Vagina (tissue), 2 donors: ENCODE measurements at regions not wholly inside any gene's neighbourhood (a gene's known extent, or its start where the extent isn't known, plus 50 kb on each side); places are given as distances from the start of the nearest gene placed in this dataset.

Source experiments
- DNase-seq, 2 donors: peaks; one replicate each; pipeline ENCODE4 v3.0.0-alpha.2; 2017; ENCODE audit errors: extremely low spot score in 2 of 2
- H3K27ac ChIP-seq: fragments of 200-600 bp; sonication (generic); one replicate; pipeline ENCODE4 v1.5.1; 2019
- H3K27me3 ChIP-seq: fragments of 200-600 bp; sonication (generic); one replicate; pipeline ENCODE4 v1.5.1; 2019
- H3K36me3 ChIP-seq, 2 donors: fragments of 200-600 bp; sonication (generic); one replicate each; pipeline ENCODE4 v1.5.1; 2017 to 2019
- H3K4me1 ChIP-seq: fragments of 200-600 bp; sonication (generic); one replicate; pipeline ENCODE4 v1.5.1; 2019
- H3K4me3 ChIP-seq, 2 donors: fragments of 200-600 bp; sonication (generic); 1 replicate in 1 of 2; 2 replicates in 1 of 2; pipeline ENCODE4 v1.5.1; 2016 to 2019
- H3K9me3 ChIP-seq: fragments of 200-600 bp; sonication (generic); one replicate; pipeline ENCODE4 v1.5.1; 2019
- POLR2A ChIP-seq, 2 donors: fragments of 450-650 bp; IDR thresholded peaks; one replicate each; pipeline ENCODE4 v1.6.1; 2017; ENCODE audit warnings: antibody characterized with exemption in 2 of 2, mild to moderate bottlenecking in 2 of 2, moderate library complexity in 2 of 2
- POLR2AphosphoS5 ChIP-seq, 2 donors: sonication (generic); formaldehyde crosslinking; IDR thresholded peaks; one replicate each; pipeline ENCODE4 v1.9.0; 2017; ENCODE audit warnings: antibody characterized with exemption in 2 of 2, mild to moderate bottlenecking in 2 of 2, low read depth in 1 of 2; ENCODE audit not compliant: insufficient read depth in 1 of 2
- intact Hi-C: fragments of 100-400 bp; cut with DNase I; formaldehyde crosslinking; loops from one replicate; pipeline ENCODE4 v1.15.1; 2023
- TF ChIP-seq, protein P1 (sequence below), 3 experiments: fragments of 450-650 bp in 2 of 3; fragments of 200-600 bp in 1 of 3; sonication (generic) in 1 of 3; IDR thresholded peaks; one replicate each; pipeline ENCODE4 v1.5.1; 2017 to 2019; ENCODE audit warnings: antibody characterized with exemption in 3 of 3, mild to moderate bottlenecking in 2 of 3, moderate library complexity in 2 of 3

GRCh38 chr4:35147761-35148160 lies 1096.6 kb downstream of the ARAP2 start:
- H3K4me3 ChIP-seq, result no peak overlapping the region
- no peaks in the 10 kb centered on the region for H3K36me3 ChIP-seq
- no peak for DNase-seq
- H3K27me3 ChIP-seq, result no peaks in the 10 kb centered on the region
- no peak overlapping the region for H3K27ac ChIP-seq
- intact Hi-C loops, result no loop called here
- H3K4me1 ChIP-seq, result no peaks in the 10 kb centered on the region
- H3K9me3 ChIP-seq, result no peaks in the 10 kb centered on the region
- TF ChIP-seq POLR2AphosphoS5 (IDR thresholded peaks at IDR 0.05; ENCODE audit: insufficient read depth in 1 of 2, low read depth in 1 of 2), result no peak
- TF ChIP-seq POLR2A (IDR thresholded peaks at IDR 0.05), result no peak
- TF ChIP-seq, protein P1, sequence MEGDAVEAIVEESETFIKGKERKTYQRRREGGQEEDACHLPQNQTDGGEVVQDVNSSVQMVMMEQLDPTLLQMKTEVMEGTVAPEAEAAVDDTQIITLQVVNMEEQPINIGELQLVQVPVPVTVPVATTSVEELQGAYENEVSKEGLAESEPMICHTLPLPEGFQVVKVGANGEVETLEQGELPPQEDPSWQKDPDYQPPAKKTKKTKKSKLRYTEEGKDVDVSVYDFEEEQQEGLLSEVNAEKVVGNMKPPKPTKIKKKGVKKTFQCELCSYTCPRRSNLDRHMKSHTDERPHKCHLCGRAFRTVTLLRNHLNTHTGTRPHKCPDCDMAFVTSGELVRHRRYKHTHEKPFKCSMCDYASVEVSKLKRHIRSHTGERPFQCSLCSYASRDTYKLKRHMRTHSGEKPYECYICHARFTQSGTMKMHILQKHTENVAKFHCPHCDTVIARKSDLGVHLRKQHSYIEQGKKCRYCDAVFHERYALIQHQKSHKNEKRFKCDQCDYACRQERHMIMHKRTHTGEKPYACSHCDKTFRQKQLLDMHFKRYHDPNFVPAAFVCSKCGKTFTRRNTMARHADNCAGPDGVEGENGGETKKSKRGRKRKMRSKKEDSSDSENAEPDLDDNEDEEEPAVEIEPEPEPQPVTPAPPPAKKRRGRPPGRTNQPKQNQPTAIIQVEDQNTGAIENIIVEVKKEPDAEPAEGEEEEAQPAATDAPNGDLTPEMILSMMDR (IDR thresholded peaks at IDR 0.05), result no peak

DNA sequence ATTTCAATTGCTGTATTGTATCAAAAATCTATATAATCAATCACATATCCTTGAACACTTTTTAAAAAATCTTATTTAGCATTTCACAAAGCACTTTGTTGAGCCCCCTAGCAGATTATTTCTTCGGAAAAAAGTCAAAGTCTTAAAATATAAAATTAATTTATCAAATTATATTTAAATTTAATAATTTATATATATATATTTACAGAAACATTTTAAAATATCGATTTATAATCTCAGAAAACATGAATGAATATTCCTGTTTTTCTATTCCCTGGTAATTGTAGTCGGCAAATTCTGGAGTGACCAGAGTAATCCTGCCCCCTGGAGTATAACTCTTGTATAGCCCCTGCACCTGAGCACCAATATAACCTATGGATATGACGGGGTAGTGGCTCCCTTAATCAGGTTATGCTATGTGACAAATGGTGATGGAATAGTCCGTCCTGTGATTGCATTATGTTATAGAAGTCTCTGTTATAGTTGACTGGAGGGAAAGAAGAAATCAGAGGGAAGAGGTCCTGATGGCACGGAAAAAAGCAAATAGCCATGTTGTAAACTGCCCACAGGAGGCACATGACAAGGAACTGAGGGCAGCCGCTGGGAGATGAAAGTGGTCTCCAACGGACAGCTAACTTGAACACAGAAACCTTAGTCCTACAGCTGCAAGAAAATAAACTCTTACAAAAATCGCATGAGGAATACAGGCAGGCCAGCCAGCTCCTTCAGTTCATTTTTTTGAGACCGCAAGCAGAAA lies 1092.3 kb downstream of the ARAP2 start:
- H3K27ac ChIP-seq, result no peak overlapping the region
- intact Hi-C loops, result no loop called here
- H3K36me3 ChIP-seq, result no peaks in the 10 kb centered on the region
- H3K9me3 ChIP-seq, result no peaks in the 10 kb centered on the region
- TF ChIP-seq, protein P1 (IDR thresholded peaks at IDR 0.05), result no peak
- TF ChIP-seq POLR2A (IDR thresholded peaks at IDR 0.05), result no peak
- TF ChIP-seq POLR2AphosphoS5 (IDR thresholded peaks at IDR 0.05; ENCODE audit: insufficient read depth in 1 of 2, low read depth in 1 of 2), result no peak
- H3K27me3 ChIP-seq, result no peaks in the 10 kb centered on the region
- DNase-seq, result no peak
- no peaks in the 10 kb centered on the region for H3K4me1 ChIP-seq
- no peak overlapping the region for H3K4me3 ChIP-seq

GRCh38 chr4:35163168-35163567 lies 1081.1 kb downstream of the ARAP2 start:
- no peak for TF ChIP-seq POLR2A (IDR thresholded peaks at IDR 0.05)
- TF ChIP-seq, protein P1 (IDR thresholded peaks at IDR 0.05), result no peak
- no peak for TF ChIP-seq POLR2AphosphoS5 (IDR thresholded peaks at IDR 0.05; ENCODE audit: insufficient read depth in 1 of 2, low read depth in 1 of 2)
- intact Hi-C loops, result no loop called here
- no peaks in the 10 kb centered on the region for H3K9me3 ChIP-seq
- no peaks in the 10 kb centered on the region for H3K27me3 ChIP-seq
- no peak overlapping the region for H3K27ac ChIP-seq
- H3K4me1 ChIP-seq, result no peaks in the 10 kb centered on the region
- DNase-seq, result no peak
- no peaks in the 10 kb centered on the region for H3K36me3 ChIP-seq
- H3K4me3 ChIP-seq, result no peak overlapping the region

DNA sequence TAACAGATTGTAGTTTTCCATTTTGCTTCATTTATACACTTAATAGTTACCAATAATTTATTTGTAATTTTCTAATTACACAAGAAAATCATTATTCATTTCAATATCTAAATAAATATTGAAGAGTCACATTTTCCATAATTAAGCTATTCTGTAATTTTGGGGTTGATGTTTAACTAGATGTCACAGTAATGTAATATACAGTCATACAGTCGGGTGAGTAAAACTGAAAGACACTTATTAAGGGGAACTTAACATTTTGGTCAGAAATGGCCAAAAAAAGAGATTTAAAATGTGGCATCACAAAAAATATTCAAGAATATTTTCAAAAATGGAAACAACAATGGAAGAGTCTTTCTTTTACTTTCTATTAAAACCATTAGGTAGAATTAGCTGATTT lies 1080.3 kb downstream of the ARAP2 start:
- intact Hi-C loops, result no loop called here
- H3K4me3 ChIP-seq, result no peak overlapping the region
- H3K4me1 ChIP-seq, result no peaks in the 10 kb centered on the region
- no peaks in the 10 kb centered on the region for H3K27me3 ChIP-seq
- H3K36me3 ChIP-seq, result no peaks in the 10 kb centered on the region
- H3K27ac ChIP-seq, result no peak overlapping the region
- no peaks in the 10 kb centered on the region for H3K9me3 ChIP-seq
- TF ChIP-seq POLR2AphosphoS5 (IDR thresholded peaks at IDR 0.05; ENCODE audit: insufficient read depth in 1 of 2, low read depth in 1 of 2), result no peak
- TF ChIP-seq POLR2A (IDR thresholded peaks at IDR 0.05), result no peak
- TF ChIP-seq, protein P1 (IDR thresholded peaks at IDR 0.05), result no peak
- DNase-seq, result no peak

DNA sequence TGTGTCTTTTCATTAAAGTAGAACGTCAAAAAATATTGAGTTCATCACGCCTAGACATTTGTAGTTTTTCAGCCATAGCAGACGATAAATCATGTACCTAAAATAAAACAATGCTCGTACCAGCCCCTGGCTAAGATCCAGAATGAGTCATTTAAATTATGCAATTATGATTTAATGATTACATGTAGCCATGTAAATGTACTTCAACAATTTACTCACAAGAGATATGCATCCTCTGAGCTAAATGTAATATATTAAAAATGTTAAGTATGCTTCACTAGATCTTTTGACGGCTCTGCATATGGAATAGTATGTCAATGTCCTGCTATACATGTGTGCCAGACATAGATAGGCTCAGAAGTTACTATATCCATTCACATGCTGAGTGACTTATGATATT lies 1077.8 kb downstream of the ARAP2 start:
- Histone ChIP-seq H3K27ac (no peak overlapping the region), H3K4me1 (no peaks in the 10 kb centered on the region), H3K4me3 (no peak overlapping the region), H3K9me3 (no peaks in the 10 kb centered on the region), H3K27me3 (no peaks in the 10 kb centered on the region), H3K36me3 (no peaks in the 10 kb centered on the region)
- intact Hi-C loops, result no loop called here
- TF ChIP-seq POLR2A (IDR thresholded peaks at IDR 0.05) (no peak), POLR2AphosphoS5 (IDR thresholded peaks at IDR 0.05; ENCODE audit: insufficient read depth in 1 of 2, low read depth in 1 of 2) (no peak)
- TF ChIP-seq, protein P1 (IDR thresholded peaks at IDR 0.05), result no peak
- DNase-seq, result no peak
